Fibroblast of villous mesenchyme (primary cell): ENCODE measurements at regions not wholly inside any gene's neighbourhood (a gene's known extent, or its start where the extent isn't known, plus 50 kb on each side); places are given as distances from the start of the nearest gene placed in this dataset.

Source experiments
- DNase-seq: peaks from one replicate; pipeline ENCODE4 v3.0.0-alpha.2; 2010; ENCODE audit warnings: low read depth
- H3K4me3 ChIP-seq: 2 replicates; pipeline ENCODE4 v1.5.1; 2011; ENCODE audit warnings: low read depth, mild to moderate bottlenecking, low read length
- CTCF ChIP-seq: IDR thresholded peaks from 2 replicates; pipeline ENCODE4 v1.5.1; 2012; ENCODE audit warnings: low read depth, mild to moderate bottlenecking, low read length; ENCODE audit not compliant: insufficient read depth

- no peak overlapping the region for H3K4me3 ChIP-seq
- TF ChIP-seq CTCF = no peak
- no peak for DNase-seq
Observed at GRCh38 chr18:6593142-6593885, 136.2 kb upstream of the ARHGAP28 start.

GRCh38 chr18:6595666-6596065, 133.8 kb upstream of the ARHGAP28 start:
- no peak for DNase-seq
- no peak for TF ChIP-seq CTCF
- no peak overlapping the region for H3K4me3 ChIP-seq

GRCh38 chr18:6598657-6599056, 130.9 kb upstream of the ARHGAP28 start:
- TF ChIP-seq CTCF = no peak
- no peak overlapping the region for H3K4me3 ChIP-seq
- no peak for DNase-seq

- no peak for DNase-seq
- TF ChIP-seq CTCF = no peak
- no peak overlapping the region for H3K4me3 ChIP-seq
Observed at GRCh38 chr18:6600667-6601167, 128.8 kb upstream of the ARHGAP28 start.

GRCh38 chr18:6601241-6601640, 128.3 kb upstream of the ARHGAP28 start:
- TF ChIP-seq CTCF = no peak

GRCh38 chr18:6602365-6602764, 127.2 kb upstream of the ARHGAP28 start:
- TF ChIP-seq CTCF = no peak
- DNase-seq = no peak

More at GRCh38 chr18:6601241-6601640, 128.3 kb upstream of the ARHGAP28 start:
- DNase-seq = no peak
- H3K4me3 ChIP-seq = no peak overlapping the region

GRCh38 chr18:6604573-6604941, 125.0 kb upstream of the ARHGAP28 start:
- no peak overlapping the region for H3K4me3 ChIP-seq
- no peak for TF ChIP-seq CTCF
- no peak for DNase-seq

More at GRCh38 chr18:6602365-6602764, 127.2 kb upstream of the ARHGAP28 start:
- no peak overlapping the region for H3K4me3 ChIP-seq
